ENCODE measurements at regions not wholly inside any gene's neighbourhood (a gene's known extent, or its start where the extent isn't known, plus 50 kb on each side); places are given as distances from the start of the nearest gene placed in this dataset.

DNA sequence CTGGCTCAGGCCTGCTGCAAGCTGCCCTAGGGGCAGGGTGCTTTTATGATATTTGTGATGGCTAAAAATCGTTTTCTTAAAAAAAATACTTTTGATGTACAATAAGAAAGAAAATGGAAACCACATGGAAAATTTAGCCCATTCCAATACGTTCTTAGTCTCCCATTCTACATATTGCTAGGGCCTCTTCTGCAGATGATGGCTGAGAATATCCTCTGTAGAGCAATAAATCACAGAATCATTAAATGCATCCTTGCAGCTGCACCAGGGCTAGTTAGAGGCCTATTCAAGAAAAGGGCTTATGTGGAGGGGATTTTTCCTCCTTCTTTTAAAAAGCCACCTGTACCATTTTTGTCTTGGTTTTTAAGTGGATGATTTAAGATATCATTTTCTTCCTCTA, 97.6 kb upstream of the C1GALT1C1 start:
- no peak overlapping the region for H3K9ac ChIP-seq (ENCODE audit: low read depth, low read length, poor library complexity, severe bottlenecking)
- H3K9me2 ChIP-seq (replicated peaks; ENCODE audit: low read depth, low read length) = no peaks in the 10 kb centered on the region
- no peaks in the 10 kb centered on the region for H3K27me3 ChIP-seq (ENCODE audit: insufficient read depth, low read length, poor library complexity, severe bottlenecking)
- no peaks in the 10 kb centered on the region for H3K79me2 ChIP-seq (ENCODE audit: insufficient read depth, low read length)
- no peak overlapping the region for H3K4me3 ChIP-seq (ENCODE audit: low read length, poor library complexity, severe bottlenecking)
- H3K9me3 ChIP-seq (ENCODE audit: insufficient read depth, low read depth, low read length) = no peaks in the 10 kb centered on the region
- H3F3A ChIP-seq (ENCODE audit: low read depth) = no peaks in the 10 kb centered on the region
- no peak overlapping the region for H3K4me2 ChIP-seq (ENCODE audit: low read depth, low read length, poor library complexity, severe bottlenecking)
- no peaks in the 10 kb centered on the region for H4K20me1 ChIP-seq (ENCODE audit: insufficient read depth, low read length, poor library complexity, severe bottlenecking)
- H3K4me1 ChIP-seq (ENCODE audit: insufficient read depth, low read length, poor library complexity, severe bottlenecking) = no peaks in the 10 kb centered on the region
- TF ChIP-seq, protein P1, sequence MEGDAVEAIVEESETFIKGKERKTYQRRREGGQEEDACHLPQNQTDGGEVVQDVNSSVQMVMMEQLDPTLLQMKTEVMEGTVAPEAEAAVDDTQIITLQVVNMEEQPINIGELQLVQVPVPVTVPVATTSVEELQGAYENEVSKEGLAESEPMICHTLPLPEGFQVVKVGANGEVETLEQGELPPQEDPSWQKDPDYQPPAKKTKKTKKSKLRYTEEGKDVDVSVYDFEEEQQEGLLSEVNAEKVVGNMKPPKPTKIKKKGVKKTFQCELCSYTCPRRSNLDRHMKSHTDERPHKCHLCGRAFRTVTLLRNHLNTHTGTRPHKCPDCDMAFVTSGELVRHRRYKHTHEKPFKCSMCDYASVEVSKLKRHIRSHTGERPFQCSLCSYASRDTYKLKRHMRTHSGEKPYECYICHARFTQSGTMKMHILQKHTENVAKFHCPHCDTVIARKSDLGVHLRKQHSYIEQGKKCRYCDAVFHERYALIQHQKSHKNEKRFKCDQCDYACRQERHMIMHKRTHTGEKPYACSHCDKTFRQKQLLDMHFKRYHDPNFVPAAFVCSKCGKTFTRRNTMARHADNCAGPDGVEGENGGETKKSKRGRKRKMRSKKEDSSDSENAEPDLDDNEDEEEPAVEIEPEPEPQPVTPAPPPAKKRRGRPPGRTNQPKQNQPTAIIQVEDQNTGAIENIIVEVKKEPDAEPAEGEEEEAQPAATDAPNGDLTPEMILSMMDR (conservative IDR thresholded peaks at IDR 0.05; ENCODE audit: low read length) = no peak
- TF ChIP-seq EZH2phosphoT487 (IDR thresholded peaks at IDR 0.05; ENCODE audit: borderline replicate concordance) = no peak
- H2AFZ ChIP-seq (ENCODE audit: low read length) = no peak overlapping the region
- H3K36me3 ChIP-seq (ENCODE audit: insufficient read depth, low read length) = no peaks in the 10 kb centered on the region

DNA sequence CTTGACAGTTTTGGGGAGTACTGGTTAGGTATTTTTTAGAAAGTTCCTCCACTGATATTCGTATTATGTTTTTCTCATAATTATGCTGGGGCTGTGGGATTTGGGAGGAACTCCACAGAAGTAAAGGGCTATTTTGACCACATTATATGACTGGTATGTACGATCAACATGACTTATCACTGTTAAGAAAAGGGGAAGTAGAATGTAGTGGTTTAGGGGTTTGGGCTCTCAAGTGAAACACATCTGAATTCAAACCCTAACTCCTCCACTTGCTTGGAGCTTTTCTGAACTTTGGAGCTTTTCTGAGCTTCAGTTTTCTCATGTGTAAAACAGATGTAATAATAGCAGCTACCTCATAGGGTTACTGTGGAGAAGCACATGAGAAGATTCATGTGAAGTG, 96.4 kb upstream of the C1GALT1C1 start:
- H3K9me2 ChIP-seq (replicated peaks; ENCODE audit: low read depth, low read length) = no peaks in the 10 kb centered on the region
- no peak overlapping the region for H3K9ac ChIP-seq (ENCODE audit: low read depth, low read length, poor library complexity, severe bottlenecking)
- no peaks in the 10 kb centered on the region for H4K20me1 ChIP-seq (ENCODE audit: insufficient read depth, low read length, poor library complexity, severe bottlenecking)
- no peak overlapping the region for H2AFZ ChIP-seq (ENCODE audit: low read length)
- TF ChIP-seq, protein P1 (conservative IDR thresholded peaks at IDR 0.05; ENCODE audit: low read length) = no peak
- no peak for TF ChIP-seq EZH2phosphoT487 (IDR thresholded peaks at IDR 0.05; ENCODE audit: borderline replicate concordance)
- H3K4me2 ChIP-seq (ENCODE audit: low read depth, low read length, poor library complexity, severe bottlenecking) = no peak overlapping the region
- no peaks in the 10 kb centered on the region for H3K4me1 ChIP-seq (ENCODE audit: insufficient read depth, low read length, poor library complexity, severe bottlenecking)
- H3K9me3 ChIP-seq (ENCODE audit: insufficient read depth, low read depth, low read length) = no peaks in the 10 kb centered on the region
- no peak overlapping the region for H3K4me3 ChIP-seq (ENCODE audit: low read length, poor library complexity, severe bottlenecking)
- no peaks in the 10 kb centered on the region for H3K36me3 ChIP-seq (ENCODE audit: insufficient read depth, low read length)
- no peaks in the 10 kb centered on the region for H3F3A ChIP-seq (ENCODE audit: low read depth)
- H3K27me3 ChIP-seq (ENCODE audit: insufficient read depth, low read length, poor library complexity, severe bottlenecking) = no peaks in the 10 kb centered on the region
- H3K79me2 ChIP-seq (ENCODE audit: insufficient read depth, low read length) = no peaks in the 10 kb centered on the region

DNA sequence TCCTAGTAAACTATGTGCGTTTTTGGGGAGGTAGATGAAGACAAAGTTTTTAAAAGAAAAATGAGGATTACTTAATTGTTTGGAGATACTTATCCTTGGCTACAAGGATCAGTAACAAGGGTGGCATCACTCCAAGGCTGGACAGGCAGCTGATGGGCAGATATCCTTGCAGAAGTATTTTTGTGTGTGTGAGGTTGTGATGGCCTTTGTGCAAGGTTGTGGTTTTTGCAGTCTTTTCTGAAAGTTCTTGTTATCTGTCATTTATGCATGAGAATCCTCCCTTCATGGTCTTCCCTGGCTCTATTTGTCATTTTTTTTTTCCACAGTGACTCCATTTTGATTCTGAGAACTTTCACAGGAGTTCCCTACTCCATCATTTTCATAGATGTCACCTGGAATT, 96.0 kb upstream of the C1GALT1C1 start:
- Histone ChIP-seq H3K9me3 (ENCODE audit: insufficient read depth, low read depth, low read length) (no peaks in the 10 kb centered on the region), H3K4me1 (ENCODE audit: insufficient read depth, low read length, poor library complexity, severe bottlenecking) (no peaks in the 10 kb centered on the region), H2AFZ (ENCODE audit: low read length) (no peak overlapping the region), H3F3A (ENCODE audit: low read depth) (no peaks in the 10 kb centered on the region), H3K79me2 (ENCODE audit: insufficient read depth, low read length) (no peaks in the 10 kb centered on the region), H3K4me3 (ENCODE audit: low read length, poor library complexity, severe bottlenecking) (no peak overlapping the region), H3K4me2 (ENCODE audit: low read depth, low read length, poor library complexity, severe bottlenecking) (no peak overlapping the region), H3K27me3 (ENCODE audit: insufficient read depth, low read length, poor library complexity, severe bottlenecking) (no peaks in the 10 kb centered on the region), H3K36me3 (ENCODE audit: insufficient read depth, low read length) (no peaks in the 10 kb centered on the region), H4K20me1 (ENCODE audit: insufficient read depth, low read length, poor library complexity, severe bottlenecking) (no peaks in the 10 kb centered on the region), H3K9me2 (replicated peaks; ENCODE audit: low read depth, low read length) (no peaks in the 10 kb centered on the region), H3K9ac (ENCODE audit: low read depth, low read length, poor library complexity, severe bottlenecking) (no peak overlapping the region)
- TF ChIP-seq, protein P1 (conservative IDR thresholded peaks at IDR 0.05; ENCODE audit: low read length) = no peak
- TF ChIP-seq EZH2phosphoT487 (IDR thresholded peaks at IDR 0.05; ENCODE audit: borderline replicate concordance) = no peak

All from Loucy (cell line).